Mucosa of descending colon (tissue), 3 donors: ENCODE measurements at regions not wholly inside any gene's neighbourhood (a gene's known extent, or its start where the extent isn't known, plus 50 kb on each side); places are given as distances from the start of the nearest gene placed in this dataset.
A peak's percentile ranks its signal among the peaks of the same experiment; 100 is the strongest.
"Not testable (repeated sequence)": the region's sequence is repeated elsewhere in the genome, so short reads cannot be mapped to it uniquely, and the experiment has no call there.

Source experiments
- ATAC-seq: fragments of 200-7000 bp; cut with Tn5 transposase; one replicate; pipeline ENCODE4 v1.9.1; 2020; ENCODE audit warnings: mild to moderate bottlenecking, moderate library complexity
- DNase-seq, 3 donors: peaks; one replicate each; pipeline ENCODE4 v3.0.0-alpha.2; 2020
- H3K36me3 ChIP-seq: fragments of 200-600 bp; one replicate; pipeline ENCODE4 v1.8.0; 2021; ENCODE audit warnings: low read depth, mild to moderate bottlenecking
- H3K4me1 ChIP-seq: fragments of 200-600 bp; one replicate; pipeline ENCODE4 v1.8.0; 2021; ENCODE audit warnings: low read depth, mild to moderate bottlenecking
- H3K4me3 ChIP-seq: fragments of 200-600 bp; one replicate; pipeline ENCODE4 v1.8.0; 2021; ENCODE audit warnings: mild to moderate bottlenecking
- H3K9me3 ChIP-seq: fragments of 200-600 bp; one replicate; pipeline ENCODE4 v1.8.0; 2021; ENCODE audit warnings: mild to moderate bottlenecking
- intact Hi-C, 2 donors: fragments of 100-400 bp; cut with DNase I in 1 of 2; cut with micrococcal nuclease in 1 of 2; formaldehyde crosslinking; loops; one replicate each; pipeline versions ENCODE4 v1.11.0 to v1.11.1; 2022; cut with DNase I, micrococcal nuclease
- TF ChIP-seq, protein P1 (sequence below): fragments of 200-600 bp; IDR thresholded peaks from one replicate; pipeline ENCODE4 v1.8.0; 2022; ENCODE audit warnings: antibody characterized with exemption, mild to moderate bottlenecking
- donor health status: DM: no; HTN: no; CAD: no; lungs with moderate emphysema.
- donor health status: DM: no; HTN: no; CAD: no.
- donor health status: DM: no; HTN: yes; CAD: no.

DNA sequence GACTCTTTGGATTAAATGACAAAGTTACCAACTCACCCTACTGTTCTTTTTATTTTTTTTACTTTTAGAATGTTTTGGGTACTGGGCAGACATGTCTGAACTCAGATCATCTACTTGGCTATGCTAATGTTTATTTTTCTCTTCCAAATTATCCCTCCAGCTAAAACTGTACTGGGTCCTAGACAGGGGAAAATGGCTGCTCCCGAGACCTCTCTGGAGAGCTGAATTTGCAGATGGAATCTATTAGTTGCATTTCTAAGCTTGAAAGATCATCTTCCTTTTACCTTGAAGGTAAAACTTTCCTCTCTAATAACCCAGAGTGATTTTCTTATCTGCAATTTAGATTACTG, 197.5 kb upstream of the SEMA6A start:
- no peaks in the 10 kb centered on the region for H3K4me1 ChIP-seq
- H3K4me3 ChIP-seq: no peak overlapping the region
- ATAC-seq: no peak
- TF ChIP-seq, protein P1, sequence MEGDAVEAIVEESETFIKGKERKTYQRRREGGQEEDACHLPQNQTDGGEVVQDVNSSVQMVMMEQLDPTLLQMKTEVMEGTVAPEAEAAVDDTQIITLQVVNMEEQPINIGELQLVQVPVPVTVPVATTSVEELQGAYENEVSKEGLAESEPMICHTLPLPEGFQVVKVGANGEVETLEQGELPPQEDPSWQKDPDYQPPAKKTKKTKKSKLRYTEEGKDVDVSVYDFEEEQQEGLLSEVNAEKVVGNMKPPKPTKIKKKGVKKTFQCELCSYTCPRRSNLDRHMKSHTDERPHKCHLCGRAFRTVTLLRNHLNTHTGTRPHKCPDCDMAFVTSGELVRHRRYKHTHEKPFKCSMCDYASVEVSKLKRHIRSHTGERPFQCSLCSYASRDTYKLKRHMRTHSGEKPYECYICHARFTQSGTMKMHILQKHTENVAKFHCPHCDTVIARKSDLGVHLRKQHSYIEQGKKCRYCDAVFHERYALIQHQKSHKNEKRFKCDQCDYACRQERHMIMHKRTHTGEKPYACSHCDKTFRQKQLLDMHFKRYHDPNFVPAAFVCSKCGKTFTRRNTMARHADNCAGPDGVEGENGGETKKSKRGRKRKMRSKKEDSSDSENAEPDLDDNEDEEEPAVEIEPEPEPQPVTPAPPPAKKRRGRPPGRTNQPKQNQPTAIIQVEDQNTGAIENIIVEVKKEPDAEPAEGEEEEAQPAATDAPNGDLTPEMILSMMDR: no peak
- intact Hi-C loops: no loop called here
- no peaks in the 10 kb centered on the region for H3K9me3 ChIP-seq
- no peaks in the 10 kb centered on the region for H3K36me3 ChIP-seq
- no peak for DNase-seq

DNA sequence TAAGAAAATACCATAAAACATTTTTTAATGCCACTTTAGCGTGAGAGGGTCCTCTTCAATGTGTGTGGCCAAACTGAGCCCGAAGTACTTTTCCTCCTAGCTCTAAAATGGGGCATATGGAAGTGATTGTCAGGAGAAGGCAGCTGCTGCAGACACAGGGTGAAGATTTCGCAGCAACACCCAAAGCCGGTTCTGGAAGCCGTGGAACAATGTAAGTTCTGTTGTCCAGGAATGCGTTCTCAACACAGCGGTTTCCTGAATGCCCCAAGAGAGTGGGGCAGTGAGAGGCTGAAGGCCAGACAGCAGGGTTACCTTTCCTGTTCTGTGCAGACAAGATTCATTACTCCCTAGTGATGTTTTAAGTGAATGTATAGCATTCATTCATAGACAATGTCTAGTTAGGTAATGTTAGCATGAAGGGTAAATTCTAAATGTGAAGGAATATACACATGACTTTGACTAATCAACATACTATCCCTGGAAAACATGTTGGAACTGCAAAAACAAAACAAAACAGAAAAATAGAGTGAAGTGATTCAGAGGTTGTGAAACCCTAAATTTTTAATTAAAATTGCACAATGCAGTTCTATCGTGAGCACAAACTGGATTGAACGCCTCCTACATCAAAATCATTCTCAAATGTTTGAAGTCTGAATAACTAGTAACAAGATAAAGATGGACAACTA, 197.0 kb upstream of the SEMA6A start:
- Histone ChIP-seq H3K36me3 (no peaks in the 10 kb centered on the region), H3K9me3 (no peaks in the 10 kb centered on the region), H3K4me1 (no peaks in the 10 kb centered on the region), H3K4me3 (no peak overlapping the region)
- TF ChIP-seq, protein P1: no peak
- DNase-seq: no peak
- no peak for ATAC-seq
- intact Hi-C loops: no loop called here

DNA sequence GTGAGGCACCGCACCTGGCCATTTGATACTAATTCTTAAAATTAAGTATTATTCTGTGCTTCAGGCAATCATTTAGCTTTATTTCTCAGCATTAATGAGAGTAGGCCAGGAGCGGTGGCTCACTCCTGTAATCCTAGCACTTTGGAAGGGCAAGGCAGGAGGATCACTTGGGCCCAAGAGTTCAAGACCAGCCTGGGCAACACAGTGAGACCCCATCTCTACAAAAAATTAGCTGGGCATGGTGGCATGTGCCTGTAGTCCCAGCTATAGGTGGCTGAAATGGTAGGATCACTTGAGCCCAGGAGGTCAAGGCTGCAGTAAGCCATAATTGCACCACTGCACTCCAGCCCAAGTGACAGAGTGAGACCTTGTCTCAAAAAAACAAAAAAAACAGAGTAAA, 195.3 kb upstream of the SEMA6A start:
- intact Hi-C loops, H3K36me3 ChIP-seq, H3K9me3 ChIP-seq, H3K4me1 ChIP-seq, DNase-seq, H3K4me3 ChIP-seq, ATAC-seq: not testable (repeated sequence)

DNA sequence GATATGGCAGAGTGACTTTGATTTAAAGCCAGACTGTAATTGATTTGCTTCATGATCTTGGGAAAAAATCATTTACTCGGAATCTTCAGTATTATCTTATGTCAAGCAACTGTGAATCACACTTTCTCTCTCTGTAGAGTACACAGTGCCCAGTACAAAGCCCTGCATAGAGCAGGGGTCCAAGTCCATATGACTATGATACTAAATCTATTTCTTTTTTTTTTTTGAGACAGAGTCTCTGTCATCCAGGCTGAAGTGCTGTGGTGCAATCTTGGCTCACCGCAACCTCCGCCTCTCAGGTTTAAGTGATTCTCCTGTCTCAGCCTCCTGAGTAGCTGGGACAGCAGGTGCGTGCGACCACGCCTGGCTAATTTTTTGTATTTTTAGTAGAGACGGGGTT, 194.8 kb upstream of the SEMA6A start:
- Histone ChIP-seq H3K36me3 (no peaks in the 10 kb centered on the region), H3K4me1 (no peaks in the 10 kb centered on the region), H3K9me3 (no peaks in the 10 kb centered on the region), H3K4me3 (no peak overlapping the region)
- DNase-seq (no peak), ATAC-seq (no peak)
- TF ChIP-seq, protein P1: no peak
- intact Hi-C loops: no loop called here

DNA sequence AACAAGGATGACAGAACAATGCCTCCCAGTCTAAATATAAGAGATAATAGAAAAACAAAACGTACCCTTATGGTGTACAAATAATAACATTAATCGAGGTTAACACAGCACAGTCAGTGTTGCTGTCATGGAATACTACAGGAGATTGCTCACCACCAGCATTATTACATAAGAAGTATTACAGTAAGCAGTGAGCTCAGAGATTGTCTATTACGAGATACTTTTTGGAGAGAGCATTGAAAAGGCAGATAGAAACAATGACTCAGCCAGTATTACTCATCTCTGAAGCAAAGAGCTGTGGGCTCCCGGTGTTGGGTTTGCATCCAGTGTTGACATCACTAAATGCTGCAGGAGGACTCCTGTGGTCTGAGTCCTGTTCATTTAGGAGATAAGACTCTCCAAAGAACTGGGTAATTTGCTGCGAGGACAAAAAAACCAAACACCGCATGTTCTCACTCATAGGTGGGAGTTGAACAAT, 191.9 kb upstream of the SEMA6A start:
- intact Hi-C loops: no loop called here
- TF ChIP-seq, protein P1: no peak
- H3K4me1 ChIP-seq: no peaks in the 10 kb centered on the region
- no peaks in the 10 kb centered on the region for H3K36me3 ChIP-seq
- H3K4me3 ChIP-seq: no peak overlapping the region
- ATAC-seq: peak; percentile 34
- DNase-seq: no peak
- no peaks in the 10 kb centered on the region for H3K9me3 ChIP-seq

DNA sequence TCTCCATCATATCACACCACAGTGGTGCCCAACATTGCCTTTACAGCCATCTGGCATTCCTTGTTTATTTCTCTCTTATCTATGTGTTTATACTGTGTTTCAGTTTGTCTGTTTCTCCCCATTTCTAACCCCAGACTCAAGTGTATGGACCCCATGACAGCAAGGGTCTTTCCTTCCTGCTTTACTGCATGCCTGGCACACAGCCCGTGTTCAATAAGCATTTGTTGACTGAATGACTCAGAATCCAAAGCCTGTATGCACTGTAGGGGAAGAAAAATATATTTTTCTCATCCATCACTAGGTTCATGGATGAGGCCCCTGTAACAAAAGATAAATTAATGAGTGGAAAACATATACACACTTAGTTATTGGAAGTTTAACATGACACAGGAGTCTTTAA, 190.8 kb upstream of the SEMA6A start:
- ATAC-seq: no peak
- no peaks in the 10 kb centered on the region for H3K9me3 ChIP-seq

More for the DNA sequence above, 190.8 kb upstream of the SEMA6A start:
- no peak overlapping the region for H3K4me3 ChIP-seq
- TF ChIP-seq, protein P1: no peak
- no peak for DNase-seq
- H3K4me1 ChIP-seq: no peaks in the 10 kb centered on the region
- intact Hi-C loops: no loop called here
- H3K36me3 ChIP-seq: no peaks in the 10 kb centered on the region
